ENCODE measurements at regions not wholly inside any gene's neighbourhood (a gene's known extent, or its start where the extent isn't known, plus 50 kb on each side); places are given as distances from the start of the nearest gene placed in this dataset.

DNA sequence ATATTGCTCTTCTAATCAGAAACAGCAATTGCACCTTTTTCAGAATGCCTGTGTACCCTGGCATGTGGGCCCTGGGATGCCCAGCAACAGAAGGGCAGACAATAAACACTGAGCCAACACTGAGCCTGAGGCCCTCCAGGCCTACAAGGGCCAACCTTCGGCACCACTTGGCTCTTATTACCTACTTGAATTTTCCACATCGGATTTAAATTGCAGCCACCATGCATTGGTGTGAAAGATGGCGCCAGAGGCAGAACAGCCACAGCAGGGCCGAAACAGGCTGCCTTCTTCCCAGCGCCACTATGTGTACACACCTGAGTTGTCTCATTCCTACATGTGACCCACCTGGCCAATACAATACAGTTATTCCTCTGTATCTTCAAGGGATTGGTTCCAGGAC is 51.4 kb upstream of the EZH2 start:
- H3K4me2 ChIP-seq (ENCODE audit: insufficient read depth in 1 of 2, low read depth in 2 of 2, low read length in 2 of 2), result no peak overlapping the region
- WGBS, 2 experiments (ENCODE audit: extremely low coverage in 1 of 2, insufficient coverage in 1 of 2, insufficient read length in 1 of 2, insufficient replicate concordance in 2 of 2, low coverage in 1 of 2, low lambda C conversion rate in 2 of 2, missing lambda C conversion rate in 1 of 2), result 92% methylated on average over 5 of the region's 5 CpGs; no CpG with 5 or more reads in 1 of the 2 experiments
- no peak overlapping the region for H3K18ac ChIP-seq (ENCODE audit: extremely low read depth, low read length)
- H4K91ac ChIP-seq (replicated peaks; ENCODE audit: insufficient read length, low read length), result no peak overlapping the region
- DNase-seq (ENCODE audit: low read depth in 1 of 2, low spot score in 2 of 2) (no peak), FAIRE-seq (no peak)
- H3K9ac ChIP-seq (replicated peaks in 1 of 4; ENCODE audit: extremely low read depth in 1 of 4, low read depth in 3 of 4, low read length in 3 of 4), result no peak overlapping the region
- no peak overlapping the region for H2AK5ac ChIP-seq (ENCODE audit: low read depth, low read length)
- no peak overlapping the region for H2BK120ac ChIP-seq (replicated peaks; ENCODE audit: low read depth, low read length)
- CTCF ChIA-PET (ENCODE audit: partially characterized antibody), result no interaction called here
- no peak overlapping the region for H3K56ac ChIP-seq (replicated peaks; ENCODE audit: insufficient read length, low read depth, low read length)
- H3K4me1 ChIP-seq (replicated peaks in 1 of 4; ENCODE audit: control insufficient read depth in 3 of 4, insufficient read depth in 4 of 4, low read length in 3 of 4), result no peaks in the 10 kb centered on the region
- H2BK15ac ChIP-seq (ENCODE audit: low read length), result no peak overlapping the region
- no peaks in the 10 kb centered on the region for H3K27me3 ChIP-seq (replicated peaks in 1 of 4; ENCODE audit: control insufficient read depth in 3 of 4, extremely low read depth in 1 of 4, insufficient read depth in 3 of 4, low read length in 3 of 4)
- no peaks in the 10 kb centered on the region for H3K9me3 ChIP-seq (ENCODE audit: insufficient read depth in 2 of 2, low read depth in 1 of 2, low read length in 1 of 2)
- no peak overlapping the region for H4K8ac ChIP-seq (ENCODE audit: extremely low read depth, insufficient read depth, low read length)
- H3K23ac ChIP-seq (ENCODE audit: insufficient read length), result no peak overlapping the region
- H2BK20ac ChIP-seq (ENCODE audit: low read length), result no peak overlapping the region
- no peak overlapping the region for H4K5ac ChIP-seq (ENCODE audit: insufficient read length, low read depth, low read length)
- H3K79me2 ChIP-seq (ENCODE audit: control insufficient read depth in 1 of 2, insufficient read depth in 2 of 2, low read length in 2 of 2), result no peaks in the 10 kb centered on the region
- H3K4me3 ChIP-seq (ENCODE audit: extremely low read depth in 1 of 4, insufficient read depth in 2 of 4, low read depth in 3 of 4, low read length in 4 of 4), result no peak overlapping the region
- H2AFZ ChIP-seq (ENCODE audit: low read length), result no peak overlapping the region
- no peak overlapping the region for H3K27ac ChIP-seq (ENCODE audit: low read depth, low read length)
- no peaks in the 10 kb centered on the region for H3K23me2 ChIP-seq (ENCODE audit: low read depth, low read length)
- H2BK12ac ChIP-seq (ENCODE audit: low read depth, low read length), result no peak overlapping the region
- no peaks in the 10 kb centered on the region; the same call in 1 of the 2 replicates for H3K79me1 ChIP-seq (ENCODE audit: low read depth, low read length)
- H3K36me3 ChIP-seq (ENCODE audit: control insufficient read depth in 2 of 4, insufficient read depth in 4 of 4, low read length in 3 of 4), result no peaks in the 10 kb centered on the region
- H3K4ac ChIP-seq (replicated peaks; ENCODE audit: insufficient read length, low read depth, low read length), result no peak overlapping the region
- H4K20me1 ChIP-seq (replicated peaks in 1 of 2; ENCODE audit: control insufficient read depth in 1 of 2, insufficient read depth in 2 of 2, low read length in 2 of 2), result no peaks in the 10 kb centered on the region
- POLR2A ChIA-PET (ENCODE audit: partially characterized antibody), result no interaction called here
- H2BK5ac ChIP-seq (ENCODE audit: low read depth, low read length), result no peak overlapping the region
- no peak overlapping the region for H3K14ac ChIP-seq (ENCODE audit: insufficient read length)
- TF ChIP-seq KDM5A (IDR thresholded peaks at IDR 0.05; ENCODE audit: low read length) (no peak), CEBPB (IDR thresholded peaks at IDR 0.05; ENCODE audit: low read depth, low read length) (no peak), CTBP2 (IDR thresholded peaks at IDR 0.05; ENCODE audit: borderline replicate concordance, insufficient read depth, insufficient read length, low read length) (no peak), CHD1 (IDR thresholded peaks at IDR 0.05; ENCODE audit: low read depth, low read length) (no peak), HDAC2 (IDR thresholded peaks at IDR 0.05; ENCODE audit: borderline replicate concordance in 1 of 2, low read depth in 2 of 2, low read length in 2 of 2) (no peak), CHD2 (IDR thresholded peaks at IDR 0.05; ENCODE audit: low read length) (no peak), ASH2L (IDR thresholded peaks at IDR 0.05; ENCODE audit: low read length) (no peak), CTCF (IDR thresholded peaks at IDR 0.05; ENCODE audit: control extremely low read depth in 1 of 3, insufficient read depth in 1 of 3, low read depth in 1 of 3, low read length in 3 of 3) (no peak), CBX5 (IDR thresholded peaks at IDR 0.05; ENCODE audit: low read depth, low read length) (no peak), MAFK (IDR thresholded peaks at IDR 0.05; ENCODE audit: low read depth, low read length) (no peak), SRF (IDR thresholded peaks at IDR 0.05; ENCODE audit: low read depth, low read length) (no peak)
- TF ChIP-seq, protein P1, sequence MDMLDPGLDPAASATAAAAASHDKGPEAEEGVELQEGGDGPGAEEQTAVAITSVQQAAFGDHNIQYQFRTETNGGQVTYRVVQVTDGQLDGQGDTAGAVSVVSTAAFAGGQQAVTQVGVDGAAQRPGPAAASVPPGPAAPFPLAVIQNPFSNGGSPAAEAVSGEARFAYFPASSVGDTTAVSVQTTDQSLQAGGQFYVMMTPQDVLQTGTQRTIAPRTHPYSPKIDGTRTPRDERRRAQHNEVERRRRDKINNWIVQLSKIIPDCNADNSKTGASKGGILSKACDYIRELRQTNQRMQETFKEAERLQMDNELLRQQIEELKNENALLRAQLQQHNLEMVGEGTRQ (IDR thresholded peaks at IDR 0.05; ENCODE audit: low read length), result no peak

Data from H1 (cell line).